ENCODE measurements at regions not wholly inside any gene's neighbourhood (a gene's known extent, or its start where the extent isn't known, plus 50 kb on each side); places are given as distances from the start of the nearest gene placed in this dataset.

DNA sequence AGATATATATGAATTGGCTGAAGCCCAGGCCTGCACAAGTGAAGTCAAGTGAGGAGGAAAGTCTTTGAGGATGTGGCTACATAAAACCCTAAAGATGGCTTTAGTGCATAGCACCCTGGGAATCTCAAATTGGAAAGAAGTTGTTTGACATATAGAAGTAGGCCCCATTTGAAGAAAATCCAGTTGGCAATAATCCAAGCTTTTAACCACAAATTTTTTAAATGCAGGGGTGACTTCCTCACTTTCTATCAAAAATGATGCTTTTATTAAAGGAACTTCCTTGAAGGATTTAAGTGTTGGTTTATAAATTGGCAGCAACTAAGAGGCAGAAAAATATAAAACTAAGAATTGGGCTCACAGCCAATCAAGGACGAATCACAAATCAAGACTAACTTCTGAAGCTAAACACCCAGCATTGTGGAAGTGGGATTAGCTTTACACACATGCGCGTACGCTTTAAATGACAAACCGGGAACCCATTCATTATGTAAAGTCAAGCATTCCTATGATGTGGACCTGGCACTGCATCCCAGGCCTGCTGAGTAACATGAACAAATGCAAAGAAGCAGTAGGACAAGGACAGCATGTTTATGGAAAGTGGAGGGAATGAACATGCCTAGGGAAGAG, 63.3 kb downstream of the NOG start:
- H3K4me1 ChIP-seq (ENCODE audit: control insufficient read depth in 2 of 2, insufficient read depth in 2 of 2, low read length in 2 of 2): no peaks in the 10 kb centered on the region
- H3K9me3 ChIP-seq (ENCODE audit: control extremely low read depth in 1 of 3, control insufficient read depth in 2 of 3, insufficient read depth in 1 of 3, low read length in 2 of 3): no peaks in the 10 kb centered on the region
- Mint-ChIP-seq H3K9me3 (ENCODE audit: insufficient read depth) (no peaks in the 10 kb centered on the region), H3K27me3 (peaks cover 14% of the 10 kb centered on the region), H3K4me3 (no peak overlapping the region), H3K27ac (no peak overlapping the region), H3K4me1 (no peaks in the 10 kb centered on the region)
- no peak overlapping the region for H3K4me3 ChIP-seq (ENCODE audit: control extremely low read depth in 1 of 5, extremely low read depth in 1 of 5, insufficient read depth in 1 of 5, low read depth in 2 of 5, low read length in 4 of 5)
- H3K27ac ChIP-seq (ENCODE audit: low read length in 2 of 2): no peak overlapping the region
- no peaks in the 10 kb centered on the region for H3K36me3 ChIP-seq (replicated peaks in 1 of 2; ENCODE audit: control extremely low read depth in 1 of 2, control insufficient read depth in 1 of 2, extremely low read depth in 1 of 2, insufficient read depth in 2 of 2, low read length in 1 of 2)
- no peak for TF ChIP-seq EZH2 (IDR thresholded peaks at IDR 0.05; ENCODE audit: borderline replicate concordance, insufficient read depth, low read depth, low read length, poor library complexity, severe bottlenecking)
- TF ChIP-seq, protein P1, sequence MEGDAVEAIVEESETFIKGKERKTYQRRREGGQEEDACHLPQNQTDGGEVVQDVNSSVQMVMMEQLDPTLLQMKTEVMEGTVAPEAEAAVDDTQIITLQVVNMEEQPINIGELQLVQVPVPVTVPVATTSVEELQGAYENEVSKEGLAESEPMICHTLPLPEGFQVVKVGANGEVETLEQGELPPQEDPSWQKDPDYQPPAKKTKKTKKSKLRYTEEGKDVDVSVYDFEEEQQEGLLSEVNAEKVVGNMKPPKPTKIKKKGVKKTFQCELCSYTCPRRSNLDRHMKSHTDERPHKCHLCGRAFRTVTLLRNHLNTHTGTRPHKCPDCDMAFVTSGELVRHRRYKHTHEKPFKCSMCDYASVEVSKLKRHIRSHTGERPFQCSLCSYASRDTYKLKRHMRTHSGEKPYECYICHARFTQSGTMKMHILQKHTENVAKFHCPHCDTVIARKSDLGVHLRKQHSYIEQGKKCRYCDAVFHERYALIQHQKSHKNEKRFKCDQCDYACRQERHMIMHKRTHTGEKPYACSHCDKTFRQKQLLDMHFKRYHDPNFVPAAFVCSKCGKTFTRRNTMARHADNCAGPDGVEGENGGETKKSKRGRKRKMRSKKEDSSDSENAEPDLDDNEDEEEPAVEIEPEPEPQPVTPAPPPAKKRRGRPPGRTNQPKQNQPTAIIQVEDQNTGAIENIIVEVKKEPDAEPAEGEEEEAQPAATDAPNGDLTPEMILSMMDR (IDR thresholded peaks at IDR 0.05): no peak
- 0% methylated on average over 1 of the region's 5 CpGs for WGBS (ENCODE audit: insufficient coverage)
- intact Hi-C loops (cut with micrococcal nuclease): no loop called here
- DNase-seq: no peak
- H3K27me3 ChIP-seq (replicated peaks in 1 of 4; ENCODE audit: control extremely low read depth in 1 of 4, control insufficient read depth in 3 of 4, insufficient read depth in 4 of 4, low read length in 3 of 4): peaks cover 0 to 5% (median 0%) of the 10 kb centered on the region in 4 experiments
- H3K4me2 ChIP-seq (replicated peaks; ENCODE audit: low read depth, low read length, poor library complexity, severe bottlenecking): no peak overlapping the region
- ATAC-seq (ENCODE audit: low read depth): no peak
- CTCF ChIA-PET: no interaction called here
- POLR2A ChIA-PET: no interaction called here
- H2AFZ ChIP-seq (ENCODE audit: insufficient read depth, low read depth, low read length, poor library complexity, severe bottlenecking): no peak overlapping the region
- no peaks in the 10 kb centered on the region for H3K79me2 ChIP-seq (ENCODE audit: control insufficient read depth, insufficient read depth, low read length)
- no peaks in the 10 kb centered on the region for H4K20me1 ChIP-seq (ENCODE audit: control insufficient read depth, insufficient read depth, low read length, poor library complexity, severe bottlenecking)
- no peak overlapping the region for H3K9ac ChIP-seq (ENCODE audit: low read length)

DNA sequence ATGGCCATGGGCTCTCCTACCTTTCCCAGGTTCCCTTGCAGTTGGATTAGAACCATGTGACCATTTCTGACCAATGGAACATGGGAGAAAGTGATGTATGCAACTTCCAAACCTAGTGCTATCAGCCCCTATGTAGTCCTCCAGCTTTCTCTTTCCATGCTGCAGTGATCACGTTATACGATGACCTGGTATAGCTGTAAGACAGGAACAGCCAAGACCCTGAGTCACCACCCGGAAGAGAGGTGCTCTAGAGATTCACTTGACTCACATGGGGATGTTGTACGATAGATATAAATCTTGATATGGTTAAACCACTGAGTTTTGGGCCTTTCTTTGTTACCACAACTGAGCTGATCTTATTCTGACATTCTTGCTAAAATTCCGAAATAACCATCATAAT, 65.1 kb downstream of the NOG start:
- Histone ChIP-seq H3K79me2 (ENCODE audit: control insufficient read depth, insufficient read depth, low read length) (no peaks in the 10 kb centered on the region), H3K27ac (ENCODE audit: low read length in 2 of 2) (no peak overlapping the region), H2AFZ (ENCODE audit: insufficient read depth, low read depth, low read length, poor library complexity, severe bottlenecking) (no peak overlapping the region), H4K20me1 (ENCODE audit: control insufficient read depth, insufficient read depth, low read length, poor library complexity, severe bottlenecking) (no peaks in the 10 kb centered on the region), H3K9me3 (ENCODE audit: control extremely low read depth in 1 of 3, control insufficient read depth in 2 of 3, insufficient read depth in 1 of 3, low read length in 2 of 3) (no peaks in the 10 kb centered on the region), H3K36me3 (replicated peaks in 1 of 2; ENCODE audit: control extremely low read depth in 1 of 2, control insufficient read depth in 1 of 2, extremely low read depth in 1 of 2, insufficient read depth in 2 of 2, low read length in 1 of 2) (no peaks in the 10 kb centered on the region), H3K4me2 (replicated peaks; ENCODE audit: low read depth, low read length, poor library complexity, severe bottlenecking) (no peak overlapping the region), H3K4me3 (ENCODE audit: control extremely low read depth in 1 of 5, extremely low read depth in 1 of 5, insufficient read depth in 1 of 5, low read depth in 2 of 5, low read length in 4 of 5) (no peak overlapping the region), H3K27me3 (replicated peaks in 1 of 4; ENCODE audit: control extremely low read depth in 1 of 4, control insufficient read depth in 3 of 4, insufficient read depth in 4 of 4, low read length in 3 of 4) (peaks cover 0 to 5% (median 0%) of the 10 kb centered on the region in 4 experiments), H3K4me1 (ENCODE audit: control insufficient read depth in 2 of 2, insufficient read depth in 2 of 2, low read length in 2 of 2) (no peaks in the 10 kb centered on the region), H3K9ac (ENCODE audit: low read length) (no peak overlapping the region)
- no peak overlapping the region for H3K4me3 Mint-ChIP-seq
- ChIA-PET CTCF (no interaction called here), POLR2A (no interaction called here)
- TF ChIP-seq, protein P1 (IDR thresholded peaks at IDR 0.05): no peak
- no peak for TF ChIP-seq EZH2 (IDR thresholded peaks at IDR 0.05; ENCODE audit: borderline replicate concordance, insufficient read depth, low read depth, low read length, poor library complexity, severe bottlenecking)
- no peak for ATAC-seq (ENCODE audit: low read depth)
- H3K27ac Mint-ChIP-seq: no peak overlapping the region
- no peaks in the 10 kb centered on the region for H3K4me1 Mint-ChIP-seq
- WGBS (ENCODE audit: insufficient coverage): 100% methylated on average over 3 of the region's 5 CpGs
- intact Hi-C loops (cut with micrococcal nuclease): no loop called here
- no peak for DNase-seq
- H3K27me3 Mint-ChIP-seq: peaks cover 14% of the 10 kb centered on the region
- no peaks in the 10 kb centered on the region for H3K9me3 Mint-ChIP-seq (ENCODE audit: insufficient read depth)

Measured in B cell (primary cell).